ENCODE measurements at regions not wholly inside any gene's neighbourhood (a gene's known extent, or its start where the extent isn't known, plus 50 kb on each side); places are given as distances from the start of the nearest gene placed in this dataset.

GRCh38 chr3:39752019-39752637 is 57.3 kb upstream of the MYRIP start:
- DNase-seq = no peak
- intact Hi-C loops (cut with DNase I; ENCODE audit: low total_unique reads) = no loop called here
- Histone ChIP-seq H3K27me3 (no peaks in the 10 kb centered on the region), H3K9me3 (no peaks in the 10 kb centered on the region), H3K27ac (no peak overlapping the region), H3K4me3 (no peak overlapping the region), H3K36me3 (ENCODE audit: low read depth, missing control alignments) (no peaks in the 10 kb centered on the region), H3K4me1 (no peaks in the 10 kb centered on the region)
- WGBS, 2 donors = 81 to 96% methylated on average over 3 of the region's 3 CpGs
- TF ChIP-seq CTCF (IDR thresholded peaks at IDR 0.05) (no peak), POLR2A (IDR thresholded peaks at IDR 0.05) (no peak)

GRCh38 chr3:39752751-39753150 is 56.7 kb upstream of the MYRIP start:
- no peaks in the 10 kb centered on the region for H3K4me1 ChIP-seq
- no peak overlapping the region for H3K4me3 ChIP-seq
- no peak overlapping the region for H3K27ac ChIP-seq
- H3K36me3 ChIP-seq (ENCODE audit: low read depth, missing control alignments) = no peaks in the 10 kb centered on the region
- 88 to 96% methylated on average over 1 of the region's 1 CpG for WGBS, 2 donors
- H3K9me3 ChIP-seq = no peaks in the 10 kb centered on the region
- intact Hi-C loops (cut with DNase I; ENCODE audit: low total_unique reads) = no loop called here
- no peak for TF ChIP-seq POLR2A (IDR thresholded peaks at IDR 0.05)
- no peaks in the 10 kb centered on the region for H3K27me3 ChIP-seq
- DNase-seq = no peak

- intact Hi-C loops (cut with DNase I; ENCODE audit: low total_unique reads) = no loop called here
- WGBS, 2 donors = 86 to 96% methylated on average over 1 of the region's 1 CpG
- TF ChIP-seq POLR2A (IDR thresholded peaks at IDR 0.05) (no peak), CTCF (IDR thresholded peaks at IDR 0.05) (no peak)
- Histone ChIP-seq H3K4me1 (no peaks in the 10 kb centered on the region), H3K27ac (no peak overlapping the region), H3K36me3 (ENCODE audit: low read depth, missing control alignments) (no peaks in the 10 kb centered on the region), H3K9me3 (no peaks in the 10 kb centered on the region), H3K27me3 (no peaks in the 10 kb centered on the region), H3K4me3 (no peak overlapping the region)
- DNase-seq = no peak
Observed at GRCh38 chr3:39753391-39753790, 56.0 kb upstream of the MYRIP start.

- Histone ChIP-seq H3K27me3 (no peaks in the 10 kb centered on the region), H3K27ac (no peak overlapping the region), H3K9me3 (no peaks in the 10 kb centered on the region), H3K4me1 (no peaks in the 10 kb centered on the region), H3K4me3 (no peak overlapping the region), H3K36me3 (ENCODE audit: low read depth, missing control alignments) (no peaks in the 10 kb centered on the region)
- TF ChIP-seq POLR2A (IDR thresholded peaks at IDR 0.05) (no peak), CTCF (IDR thresholded peaks at IDR 0.05) (no peak)
- 81 to 89% methylated on average over 3 of the region's 3 CpGs for WGBS, 2 donors
- intact Hi-C loops (cut with DNase I; ENCODE audit: low total_unique reads) = no loop called here
- no peak for DNase-seq
Observed at GRCh38 chr3:39754549-39754948, 54.9 kb upstream of the MYRIP start.

- 85 to 91% methylated on average over 1 of the region's 1 CpG for WGBS, 2 donors
- DNase-seq = no peak
- intact Hi-C loops (cut with DNase I; ENCODE audit: low total_unique reads) = no loop called here
Observed at GRCh38 chr3:39755100-39755499, 54.3 kb upstream of the MYRIP start.

More at GRCh38 chr3:39755100-39755499, 54.3 kb upstream of the MYRIP start:
- no peak overlapping the region for H3K4me3 ChIP-seq
- H3K27me3 ChIP-seq = no peaks in the 10 kb centered on the region
- no peaks in the 10 kb centered on the region for H3K36me3 ChIP-seq (ENCODE audit: low read depth, missing control alignments)
- H3K9me3 ChIP-seq = no peaks in the 10 kb centered on the region
- TF ChIP-seq CTCF (IDR thresholded peaks at IDR 0.05) (no peak), POLR2A (IDR thresholded peaks at IDR 0.05) (no peak)
- H3K27ac ChIP-seq = no peak overlapping the region
- H3K4me1 ChIP-seq = no peaks in the 10 kb centered on the region
